ENCODE measurements at regions not wholly inside any gene's neighbourhood (a gene's known extent, or its start where the extent isn't known, plus 50 kb on each side); places are given as distances from the start of the nearest gene placed in this dataset.

DNA sequence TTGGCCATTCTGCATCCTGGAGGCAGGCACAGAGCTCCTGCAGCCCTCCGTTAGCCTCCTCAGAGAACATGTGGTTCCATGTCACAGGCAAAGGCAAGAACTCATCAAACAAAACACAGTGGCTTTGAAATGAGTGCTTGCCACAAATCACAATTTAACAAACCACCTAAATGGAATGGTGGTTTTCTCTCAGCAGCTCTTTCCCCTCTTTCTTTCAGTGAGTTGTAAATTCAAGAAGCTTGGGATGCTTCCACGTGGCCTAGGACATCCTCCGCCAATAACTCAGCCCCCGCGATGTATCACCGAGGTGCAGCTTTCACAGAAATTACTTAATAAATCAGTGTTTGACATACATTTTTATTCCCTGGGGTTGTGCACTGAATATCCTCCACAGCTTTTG is 65.4 kb upstream of the RFC3 start:
- no peaks in the 10 kb centered on the region for H3K9me3 Mint-ChIP-seq
- H3K27ac Mint-ChIP-seq: no peak overlapping the region
- no peak overlapping the region for H3K4me3 Mint-ChIP-seq
- H3K27me3 Mint-ChIP-seq (ENCODE audit: low read depth): peaks cover 2% of the 10 kb centered on the region
- no peak for DNase-seq (ENCODE audit: low spot score)
- H3K36me3 Mint-ChIP-seq (ENCODE audit: low read depth): no peaks in the 10 kb centered on the region
- H3K4me1 Mint-ChIP-seq (ENCODE audit: low read depth): no peaks in the 10 kb centered on the region

DNA sequence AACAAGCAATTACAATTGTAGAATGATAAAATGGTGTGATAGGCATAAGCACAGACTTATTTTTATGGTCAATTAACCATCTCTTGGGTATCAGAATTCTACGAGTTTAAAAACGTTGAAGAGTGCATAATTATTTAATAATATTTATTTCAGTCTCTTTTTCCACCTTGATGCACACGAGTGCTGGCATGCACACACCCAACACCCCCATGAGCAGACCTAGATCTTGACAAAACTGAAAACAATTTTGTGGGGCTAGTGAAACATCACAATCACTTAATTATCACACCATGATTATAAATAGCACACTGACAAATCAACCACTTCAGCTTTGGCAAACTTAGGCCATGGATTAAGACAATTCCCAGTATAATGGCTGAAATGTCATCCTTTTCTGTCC is 61.0 kb upstream of the RFC3 start:
- H3K9me3 Mint-ChIP-seq: no peaks in the 10 kb centered on the region
- no peak overlapping the region for H3K4me3 Mint-ChIP-seq
- DNase-seq (ENCODE audit: low spot score): no peak
- H3K36me3 Mint-ChIP-seq (ENCODE audit: low read depth): no peaks in the 10 kb centered on the region
- no peaks in the 10 kb centered on the region for H3K4me1 Mint-ChIP-seq (ENCODE audit: low read depth)
- H3K27me3 Mint-ChIP-seq (ENCODE audit: low read depth): peaks cover 2% of the 10 kb centered on the region
- H3K27ac Mint-ChIP-seq: no peak overlapping the region

DNA sequence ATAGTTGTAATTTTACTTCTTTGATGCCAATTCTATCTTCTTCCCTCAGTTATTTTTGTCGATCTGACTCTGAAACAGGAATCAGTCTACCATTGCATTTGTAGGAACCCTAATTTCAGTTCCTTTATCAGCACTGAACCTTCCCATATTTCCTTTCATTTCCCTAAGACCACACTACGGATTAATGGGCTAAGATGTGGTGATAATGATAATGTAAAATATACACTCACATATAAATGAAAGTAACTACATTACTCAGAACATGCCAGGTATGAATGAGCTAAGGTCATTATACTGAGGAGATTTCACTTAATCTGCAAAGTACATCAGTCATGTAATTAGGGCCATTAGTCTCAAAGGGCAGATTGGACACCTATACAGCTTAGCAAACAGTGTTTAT is 60.2 kb upstream of the RFC3 start:
- Mint-ChIP-seq H3K9me3 (no peaks in the 10 kb centered on the region), H3K4me1 (ENCODE audit: low read depth) (no peaks in the 10 kb centered on the region), H3K27me3 (ENCODE audit: low read depth) (peaks cover 2% of the 10 kb centered on the region), H3K27ac (no peak overlapping the region), H3K36me3 (ENCODE audit: low read depth) (no peaks in the 10 kb centered on the region), H3K4me3 (no peak overlapping the region)
- DNase-seq (ENCODE audit: low spot score): no peak

DNA sequence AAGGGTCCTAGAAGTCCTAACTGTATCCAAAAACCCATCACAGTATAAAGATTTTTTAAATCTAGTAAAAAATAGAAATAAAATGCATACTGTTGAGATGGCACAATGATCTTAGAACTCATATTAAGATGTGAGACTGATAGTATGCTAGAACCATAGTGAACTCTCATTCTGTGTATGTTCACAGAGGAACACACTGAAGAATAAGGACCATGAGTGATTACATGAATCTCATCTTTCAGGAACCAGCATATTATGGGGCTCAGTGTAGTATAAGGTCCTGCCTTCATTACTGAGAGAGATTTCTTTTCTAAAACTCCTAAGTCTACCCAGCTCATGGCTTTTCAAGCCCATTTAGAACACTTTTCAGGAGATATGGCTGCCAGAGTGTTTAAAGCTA is 59.8 kb upstream of the RFC3 start:
- Mint-ChIP-seq H3K36me3 (ENCODE audit: low read depth) (no peaks in the 10 kb centered on the region), H3K4me1 (ENCODE audit: low read depth) (no peaks in the 10 kb centered on the region), H3K4me3 (no peak overlapping the region), H3K27me3 (ENCODE audit: low read depth) (peaks cover 2% of the 10 kb centered on the region), H3K27ac (no peak overlapping the region), H3K9me3 (no peaks in the 10 kb centered on the region)
- no peak for DNase-seq (ENCODE audit: low spot score)

DNA sequence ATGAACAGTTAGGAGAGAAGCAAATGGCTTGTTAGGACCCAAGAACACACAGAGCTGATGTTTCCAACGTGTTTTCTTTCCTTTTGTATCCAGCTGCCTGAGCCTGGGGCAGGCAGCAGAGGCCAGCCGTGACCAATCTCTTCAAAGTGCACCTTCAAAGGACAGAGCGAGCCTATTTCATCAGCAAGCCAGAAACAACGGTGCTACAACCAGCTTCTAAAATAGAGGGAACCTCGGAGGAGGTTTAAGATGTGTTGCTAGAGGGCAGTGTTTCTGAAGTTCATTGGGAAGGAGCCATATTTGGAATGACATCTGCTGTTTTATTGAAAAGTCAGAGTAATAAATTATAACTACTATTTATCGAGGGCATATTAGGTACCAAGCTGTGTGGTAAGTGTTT is 56.2 kb upstream of the RFC3 start:
- H3K27me3 Mint-ChIP-seq (ENCODE audit: low read depth): peaks cover 2% of the 10 kb centered on the region
- no peaks in the 10 kb centered on the region for H3K36me3 Mint-ChIP-seq (ENCODE audit: low read depth)
- no peak overlapping the region for H3K27ac Mint-ChIP-seq
- DNase-seq (ENCODE audit: low spot score): no peak
- no peaks in the 10 kb centered on the region for H3K9me3 Mint-ChIP-seq
- H3K4me3 Mint-ChIP-seq: no peak overlapping the region
- no peaks in the 10 kb centered on the region for H3K4me1 Mint-ChIP-seq (ENCODE audit: low read depth)

DNA sequence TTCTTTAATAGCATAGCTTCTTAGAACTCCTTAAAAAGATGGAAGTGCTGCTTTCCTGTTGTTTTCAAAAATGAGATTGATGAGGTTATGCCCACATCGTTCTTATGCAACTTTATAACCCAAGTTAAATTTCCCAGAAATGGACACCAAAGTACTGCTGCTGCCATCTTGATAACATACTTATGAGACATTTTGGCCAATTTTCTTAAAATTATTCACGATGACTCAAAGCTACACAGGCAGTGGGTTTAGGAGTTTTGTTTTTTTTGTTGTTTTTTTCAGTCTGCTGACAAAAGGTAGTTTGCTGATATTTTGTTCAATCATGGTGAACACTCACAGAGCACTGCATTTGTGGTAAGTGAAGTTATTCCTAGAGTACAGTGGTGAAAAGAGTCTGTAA is 54.9 kb upstream of the RFC3 start:
- Mint-ChIP-seq H3K4me3 (no peak overlapping the region), H3K27ac (no peak overlapping the region), H3K4me1 (ENCODE audit: low read depth) (no peaks in the 10 kb centered on the region), H3K27me3 (ENCODE audit: low read depth) (peaks cover 3% of the 10 kb centered on the region), H3K36me3 (ENCODE audit: low read depth) (no peaks in the 10 kb centered on the region), H3K9me3 (no peaks in the 10 kb centered on the region)
- DNase-seq (ENCODE audit: low spot score): no peak

DNA sequence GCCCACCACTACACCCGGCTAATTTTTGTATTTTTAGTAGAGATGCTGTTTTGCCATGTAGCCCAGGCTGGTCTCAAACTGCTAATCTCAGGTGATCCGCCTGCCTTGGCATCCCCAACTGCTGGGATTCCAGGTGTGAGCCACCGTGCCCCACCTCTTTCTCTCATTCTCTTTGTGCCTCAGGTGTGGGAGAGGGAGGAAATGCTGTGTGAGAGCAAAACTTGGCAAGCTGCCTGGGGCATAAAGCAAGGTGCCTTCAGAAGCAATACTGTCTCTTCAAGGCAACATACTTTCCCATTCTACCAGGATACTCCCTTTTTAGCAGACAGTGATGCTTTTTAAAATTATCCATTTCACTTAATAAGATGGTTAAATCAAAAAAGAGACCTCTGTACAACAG is 53.2 kb upstream of the RFC3 start:
- Mint-ChIP-seq H3K4me1 (ENCODE audit: low read depth) (no peaks in the 10 kb centered on the region), H3K27me3 (ENCODE audit: low read depth) (peaks cover 4% of the 10 kb centered on the region), H3K36me3 (ENCODE audit: low read depth) (no peaks in the 10 kb centered on the region), H3K27ac (no peak overlapping the region), H3K4me3 (no peak overlapping the region), H3K9me3 (no peaks in the 10 kb centered on the region)
- DNase-seq (ENCODE audit: low spot score): no peak

DNA sequence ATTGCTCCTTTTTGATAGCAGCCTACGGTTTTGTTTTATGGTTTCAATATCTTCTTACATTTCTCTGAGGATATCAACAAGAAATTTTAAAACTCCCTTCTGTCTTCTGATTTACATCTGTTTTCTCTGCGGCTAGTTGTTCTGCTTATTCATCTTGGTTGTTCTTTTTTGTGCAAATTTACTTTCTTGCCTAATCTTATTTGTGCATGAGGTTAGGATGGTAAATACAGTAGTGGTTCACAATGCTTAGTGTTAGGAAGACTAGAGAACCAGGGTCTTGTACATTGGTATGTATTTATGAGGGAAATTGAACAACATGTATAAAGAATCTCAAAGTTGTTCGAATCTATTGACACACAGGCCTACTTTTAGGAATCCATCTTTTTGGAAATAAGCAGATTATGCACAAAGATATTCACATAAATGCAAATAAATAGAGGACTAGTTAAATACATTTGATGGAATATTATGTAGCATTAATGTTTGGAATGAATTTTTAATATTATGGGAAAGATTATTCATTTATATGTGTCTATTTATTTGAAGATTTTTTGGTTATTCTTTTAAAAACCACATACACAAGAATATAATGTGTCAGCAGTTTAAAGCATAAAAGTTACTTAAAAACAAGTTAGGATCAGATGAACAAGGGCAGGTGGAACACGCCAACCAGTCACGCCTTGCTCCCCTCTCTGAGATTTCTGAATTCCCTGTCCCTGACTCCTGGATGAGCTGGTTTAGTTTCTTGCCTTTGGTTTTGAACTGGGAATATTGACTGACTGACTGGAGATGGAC is 51.4 kb upstream of the RFC3 start:
- H3K4me1 Mint-ChIP-seq (ENCODE audit: low read depth): no peaks in the 10 kb centered on the region
- no peaks in the 10 kb centered on the region for H3K9me3 Mint-ChIP-seq
- peaks cover 6% of the 10 kb centered on the region for H3K27me3 Mint-ChIP-seq (ENCODE audit: low read depth)
- no peak overlapping the region for H3K27ac Mint-ChIP-seq
- no peak for DNase-seq (ENCODE audit: low spot score)
- H3K4me3 Mint-ChIP-seq: no peak overlapping the region
- no peaks in the 10 kb centered on the region for H3K36me3 Mint-ChIP-seq (ENCODE audit: low read depth)

DNA sequence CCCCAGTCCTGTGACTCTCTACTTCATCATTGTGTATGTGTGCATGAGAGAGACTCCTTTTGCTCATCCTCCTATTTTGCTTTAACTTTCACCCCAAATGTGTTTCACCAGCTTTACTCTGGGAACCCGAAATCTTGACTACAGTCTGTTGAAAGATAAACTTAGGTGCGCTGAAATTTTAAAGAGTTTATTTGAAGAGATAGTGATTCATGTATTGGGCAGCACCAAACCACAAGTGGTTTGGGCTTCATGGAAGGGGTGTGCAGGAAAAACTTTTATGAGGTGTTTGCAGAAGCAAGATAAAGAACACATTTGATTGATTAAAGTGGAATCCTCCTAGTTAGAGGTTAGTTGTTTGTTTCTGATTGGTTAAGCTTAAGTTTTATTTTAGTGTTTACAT is 50.8 kb upstream of the RFC3 start:
- H3K27ac Mint-ChIP-seq: no peak overlapping the region
- no peaks in the 10 kb centered on the region for H3K4me1 Mint-ChIP-seq (ENCODE audit: low read depth)
- H3K9me3 Mint-ChIP-seq: no peaks in the 10 kb centered on the region
- H3K27me3 Mint-ChIP-seq (ENCODE audit: low read depth): peaks cover 6% of the 10 kb centered on the region
- no peak overlapping the region for H3K4me3 Mint-ChIP-seq
- no peak for DNase-seq (ENCODE audit: low spot score)
- no peaks in the 10 kb centered on the region for H3K36me3 Mint-ChIP-seq (ENCODE audit: low read depth)

All from T-helper 2 cell treated with Interferon-gamma antibody and Interleukin-4, amounts not matched to agents 5 μg/mL and 100 μg/mL, for 36 hours (primary cell).